ENCODE measurements at regions not wholly inside any gene's neighbourhood (a gene's known extent, or its start where the extent isn't known, plus 50 kb on each side); places are given as distances from the start of the nearest gene placed in this dataset.

DNA sequence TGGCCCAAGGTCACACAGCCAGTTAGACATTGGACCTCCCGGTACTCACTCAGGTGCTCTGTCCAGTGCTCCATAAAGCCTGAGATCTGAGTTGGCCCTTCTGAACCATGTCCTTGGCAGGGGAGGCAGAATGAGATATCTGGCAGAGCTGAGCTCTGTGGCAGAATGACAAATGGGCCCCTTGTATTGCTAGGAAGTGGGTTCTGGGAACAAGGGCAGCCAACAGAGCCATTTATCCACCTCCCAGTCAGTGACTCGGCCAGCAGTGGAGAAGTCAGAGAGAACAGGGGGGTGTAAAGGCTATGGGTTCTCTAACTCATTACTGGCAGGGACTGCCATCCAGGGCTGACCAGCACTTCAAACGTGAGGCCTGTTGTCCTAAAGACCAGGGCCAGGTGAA lies 117.1 kb upstream of the NLRP1 start:
- TF ChIP-seq POLR2A (IDR thresholded peaks at IDR 0.05; ENCODE audit: low read depth, low read length) (no peak), TAF1 (IDR thresholded peaks at IDR 0.05; ENCODE audit: low read depth, low read length) (no peak), POLR2AphosphoS5 (IDR thresholded peaks at IDR 0.05; ENCODE audit: low read depth, low read length) (no peak), POU2F2 (IDR thresholded peaks at IDR 0.05; ENCODE audit: low read depth, low read length) (no peak)
